HepG2 (cell line): ENCODE measurements at regions not wholly inside any gene's neighbourhood (a gene's known extent, or its start where the extent isn't known, plus 50 kb on each side); places are given as distances from the start of the nearest gene placed in this dataset.

Experiments
- ATAC-seq: fragments of 200-7000 bp; cut with Tn5 transposase; 3 replicates; pipeline ENCODE4 v1.9.1; 2020; ENCODE audit warnings: mild to moderate bottlenecking, moderate library complexity
- BruUV-seq: library from RNA; stranded (reverse); fragments of 400-500 nt; replicated peaks from 2 replicates; lab custom pipeline; 2021; lab: Mats Ljungman, UMichigan
- CTCF ChIA-PET: fragments of 300-600 bp; formaldehyde crosslinking; extraction: SDS; loops from one replicate; lab custom pipeline; 2021; ENCODE audit warnings: low total read pairs, inconsistent platforms, low intra/inter-chr PET ratio; lab: Yijun Ruan, JAX
- POLR2A ChIA-PET: fragments of 350-600 bp; sonication (Branson Sonifier 250); formaldehyde crosslinking; loops from one replicate; lab custom pipeline; 2020; ENCODE audit warnings: antibody characterized with exemption, inconsistent platforms; lab: Yijun Ruan, JAX
- DNase-seq: peaks from one replicate; pipeline ENCODE4 v3.0.0-alpha.2; 2015; ENCODE audit warnings: low spot score
- FAIRE-seq: peaks from 3 replicates; lab custom pipeline; 2011; peaks lifted over from hg19 to GRCh38; lab: Jason Lieb, UNC
- H2AFZ ChIP-seq: one replicate; pipeline ENCODE4 v1.6.1; 2011; ENCODE audit warnings: low read length, inconsistent platforms
- H3K27ac ChIP-seq: fragments of 300-600 bp; 3 replicates; pipeline ENCODE4 v1.8.0; 2011; ENCODE audit warnings: mixed run types, mild to moderate bottlenecking, mixed read lengths, low read length, inconsistent platforms; ENCODE audit not compliant: insufficient read depth; ENCODE audit errors: extremely low read length
- H3K27me3 ChIP-seq, 2 experiments: fragments of 200-600 bp in 1 of 2; 2 replicates in 1 of 2; 3 replicates in 1 of 2; pipeline versions ENCODE4 v1.6.0 to v1.8.0; 2011; ENCODE audit warnings: low read length in 2 of 2, mild to moderate bottlenecking in 2 of 2, moderate library complexity in 2 of 2, inconsistent platforms in 1 of 2; ENCODE audit not compliant: insufficient read depth in 2 of 2, control insufficient read depth in 1 of 2
- H3K36me3 ChIP-seq, 2 experiments: fragments of 200-600 bp in 1 of 2; replicated peaks in 1 of 2; 2 replicates in 1 of 2; 3 replicates in 1 of 2; pipeline versions ENCODE4 v1.5.1 to v1.8.0; 2011; ENCODE audit warnings: low read length in 2 of 2, inconsistent platforms in 1 of 2; ENCODE audit not compliant: insufficient read depth in 2 of 2, control insufficient read depth in 1 of 2
- H3K4me1 ChIP-seq: 2 replicates; pipeline ENCODE4 v1.5.1; 2012; ENCODE audit warnings: low read length, inconsistent platforms; ENCODE audit not compliant: insufficient read depth
- H3K4me2 ChIP-seq: 2 replicates; pipeline ENCODE4 v1.6.0; 2011; ENCODE audit warnings: low read depth, low read length, inconsistent platforms
- H3K4me3 ChIP-seq, 3 experiments: fragments of 200-600 bp in 1 of 3; sonication (generic), shearing (Covaris generic) in 1 of 3; replicated peaks in 1 of 3; 2 replicates each; pipeline ENCODE4 v1.5.1; 2011 to 2016; ENCODE audit warnings: low read length in 3 of 3, inconsistent platforms in 2 of 3, low read depth in 2 of 3, mild to moderate bottlenecking in 2 of 3, control low read depth in 1 of 3, mixed read lengths in 1 of 3; ENCODE audit not compliant: insufficient read depth in 1 of 3
- H3K79me2 ChIP-seq: one replicate; pipeline ENCODE4 v1.6.1; 2011; ENCODE audit warnings: low read length, inconsistent platforms; ENCODE audit not compliant: insufficient read depth
- H3K9ac ChIP-seq: 2 replicates; pipeline ENCODE4 v1.6.0; 2011; ENCODE audit warnings: mild to moderate bottlenecking, low read depth, low read length, inconsistent platforms; ENCODE audit not compliant: insufficient read depth
- H3K9me3 ChIP-seq: 2 replicates; pipeline ENCODE4 v1.5.1; 2012; ENCODE audit warnings: mild to moderate bottlenecking, low read length
- H4K20me1 ChIP-seq: 2 replicates; pipeline ENCODE4 v1.6.0; 2011; ENCODE audit warnings: inconsistent platforms, mild to moderate bottlenecking, low read length, moderate library complexity; ENCODE audit not compliant: insufficient read depth
- CEBPZ ChIP-seq: IDR thresholded peaks from 2 replicates; pipeline ENCODE4 v1.6.1; 2012; ENCODE audit warnings: low read length, improper control_type of control experiment
- ETV6 ChIP-seq: sonication (generic); formaldehyde crosslinking; conservative IDR thresholded peaks from 2 replicates; pipeline ENCODE4 v1.4.0; 2020; ENCODE audit warnings: missing genetic modification reagents
- JUN ChIP-seq: sonication (generic); formaldehyde crosslinking; IDR thresholded peaks from 2 replicates; pipeline ENCODE4 v1.4.0; 2020; ENCODE audit warnings: mild to moderate bottlenecking, missing genetic modification reagents
- NFE2 ChIP-seq: sonication (generic); formaldehyde crosslinking; IDR thresholded peaks from 2 replicates; pipeline ENCODE4 v1.4.0; 2020; ENCODE audit warnings: missing genetic modification reagents
- NFE2L1 ChIP-seq: sonication (generic); formaldehyde crosslinking; IDR thresholded peaks from 2 replicates; pipeline ENCODE4 v1.4.0; 2020; ENCODE audit warnings: missing genetic modification reagents, mild to moderate bottlenecking, borderline replicate concordance
- PHF20 ChIP-seq: sonication (generic); formaldehyde crosslinking; IDR thresholded peaks from 2 replicates; pipeline ENCODE4 v1.5.0; 2020; ENCODE audit warnings: mild to moderate bottlenecking, missing genetic modification reagents
- POLR2AphosphoS5 ChIP-seq: IDR thresholded peaks from 2 replicates; pipeline ENCODE4 v1.6.1; 2012; ENCODE audit warnings: low read depth, low read length
- RARG ChIP-seq: sonication (generic); formaldehyde crosslinking; IDR thresholded peaks from 2 replicates; pipeline ENCODE4 v1.4.0; 2020; ENCODE audit warnings: low read depth, mild to moderate bottlenecking, missing genetic modification reagents
- SOX5 ChIP-seq: IDR thresholded peaks from 2 replicates; pipeline ENCODE4 v1.6.1; 2016; ENCODE audit warnings: borderline replicate concordance
- STAG1 ChIP-seq: sonication (generic); formaldehyde crosslinking; IDR thresholded peaks from 2 replicates; pipeline ENCODE4 v1.4.0; 2020; ENCODE audit warnings: missing genetic modification reagents
- UBTF ChIP-seq: sonication (generic); formaldehyde crosslinking; IDR thresholded peaks from 2 replicates; pipeline ENCODE4 v1.4.0; 2020; ENCODE audit warnings: mild to moderate bottlenecking, missing genetic modification reagents
- XRCC5 ChIP-seq: fragments of 200-400 bp; formaldehyde crosslinking; optimal IDR thresholded peaks from 2 replicates; pipeline ENCODE3; 2017; ENCODE audit warnings: mild to moderate bottlenecking, low read length
- ZFY ChIP-seq: sonication (generic); formaldehyde crosslinking; IDR thresholded peaks from 2 replicates; pipeline ENCODE4 v1.4.0; 2020; ENCODE audit warnings: missing genetic modification reagents
- ZKSCAN8 ChIP-seq: IDR thresholded peaks from 2 replicates; pipeline ENCODE4 v1.6.1; 2016; ENCODE audit warnings: borderline replicate concordance, missing genetic modification reagents, missing compliant biosample characterization
- ZNF235 ChIP-seq: sonication (generic); formaldehyde crosslinking; IDR thresholded peaks from 2 replicates; pipeline ENCODE4 v1.8.1; 2023; ENCODE audit warnings: mild to moderate bottlenecking, missing genetic modification reagents, borderline replicate concordance
- ZNF557 ChIP-seq: sonication (generic); formaldehyde crosslinking; IDR thresholded peaks from 2 replicates; pipeline ENCODE4 v1.4.0; 2020; ENCODE audit warnings: missing genetic modification reagents
- ZNF558 ChIP-seq: sonication (generic); formaldehyde crosslinking; IDR thresholded peaks from 2 replicates; pipeline ENCODE4 v1.9.0; 2022; ENCODE audit warnings: mild to moderate bottlenecking, missing genetic modification reagents, borderline replicate concordance
- ZNF792 ChIP-seq: IDR thresholded peaks from 2 replicates; pipeline ENCODE4 v1.6.1; 2016
- ZNF800 ChIP-seq: sonication (generic); formaldehyde crosslinking; IDR thresholded peaks from 2 replicates; pipeline ENCODE4 v1.4.0; 2020; ENCODE audit warnings: missing genetic modification reagents
- WGBS: methylation state at CpG from one replicate; pipeline ENCODE4 v1.1.6; 2017; ENCODE audit warnings: low lambda C conversion rate; 5-methylcytosine and 5-hydroxymethylcytosine counted together
- in situ Hi-C: cut with HindIII; loops from 2 replicates; pipeline ENCODE4 v1.10.0; 2017; ENCODE audit warnings: low pct_unique_long_range_greater_than_20kb; ENCODE audit not compliant: extremely low pct_ligation_motif_present
- intact Hi-C: fragments of 100-400 bp; cut with micrococcal nuclease; formaldehyde crosslinking; loops from one replicate; pipeline ENCODE4 v1.10.0; 2022; ENCODE audit not compliant: unreplicated experiment

- no peak overlapping the region for H3K4me3 ChIP-seq
- no peak overlapping the region for H2AFZ ChIP-seq
- no peak overlapping the region for H3K4me2 ChIP-seq
- H3K27me3 ChIP-seq: peaks cover 0 to 15% of the 10 kb centered on the region in 2 experiments; a peak in 2 of 5 replicates
- intact Hi-C loops: no loop called here
- CTCF ChIA-PET: no interaction called here
- TF ChIP-seq ZNF235 (CRISPR knock-in tag): no peak
- no peak for TF ChIP-seq RARG (CRISPR knock-in tag)
- TF ChIP-seq ZNF800 (CRISPR knock-in tag): no peak
- no peak for TF ChIP-seq ZNF558 (CRISPR knock-in tag)
- no peak for TF ChIP-seq ZNF557 (CRISPR knock-in tag)
- TF ChIP-seq NFE2 (CRISPR knock-in tag): no peak
- no peak for TF ChIP-seq SOX5 (CRISPR knock-in tag)
- TF ChIP-seq NFE2L1 (CRISPR knock-in tag): no peak
- no peak for TF ChIP-seq ZFY (CRISPR knock-in tag)
- TF ChIP-seq CEBPZ: no peak
- no peak for TF ChIP-seq JUN
- no peak for TF ChIP-seq ZKSCAN8 (CRISPR knock-in tag)
- no peak for TF ChIP-seq ETV6 (CRISPR knock-in tag)
- no peak for TF ChIP-seq POLR2AphosphoS5
- TF ChIP-seq XRCC5: no peak
- TF ChIP-seq UBTF: no peak
- TF ChIP-seq STAG1 (CRISPR knock-in tag): no peak
- TF ChIP-seq PHF20 (CRISPR knock-in tag): no peak
- TF ChIP-seq ZNF792 (CRISPR knock-in tag): no peak
- TF ChIP-seq, all 625 proteins: peak for 0
- Histone ChIP-seq H3K9ac (no peak overlapping the region), H4K20me1 (no peaks in the 10 kb centered on the region), H3K79me2 (no peaks in the 10 kb centered on the region), H3K36me3 (no peaks in the 10 kb centered on the region), H3K4me1 (no peaks in the 10 kb centered on the region), H3K9me3 (no peaks in the 10 kb centered on the region), H3K27ac (no peak overlapping the region)
- no TSS peak for BruUV-seq
- POLR2A ChIA-PET: no interaction called here
- no peak for ATAC-seq
- no peak for DNase-seq
- FAIRE-seq: no peak
- in situ Hi-C loops: no loop called here
- WGBS: 0% methylated on average over 2 of the region's 11 CpGs
Observed at GRCh38 chr1:4977701-4978100, 323.3 kb downstream of the AJAP1 start.
